Loucy (cell line): ENCODE measurements at regions not wholly inside any gene's neighbourhood (a gene's known extent, or its start where the extent isn't known, plus 50 kb on each side); places are given as distances from the start of the nearest gene placed in this dataset.

Experiments used
- CTCF ChIP-seq: fragments of 200-600 bp; sonication (generic); conservative IDR thresholded peaks from 2 replicates; pipeline ENCODE4 v1.5.1; 2014; ENCODE audit warnings: mild to moderate bottlenecking, antibody characterized with exemption, low read length
- EZH2phosphoT487 ChIP-seq: fragments of 200-600 bp; IDR thresholded peaks from 2 replicates; pipeline ENCODE4 v1.6.1; 2018; ENCODE audit warnings: antibody characterized with exemption, mild to moderate bottlenecking, moderate library complexity, borderline replicate concordance

GRCh38 chr4:108431986-108432385 is 188.4 kb upstream of the RPL34 start:
- TF ChIP-seq CTCF (no peak), EZH2phosphoT487 (no peak)
